A673 (cell line): ENCODE measurements at regions not wholly inside any gene's neighbourhood (a gene's known extent, or its start where the extent isn't known, plus 50 kb on each side); places are given as distances from the start of the nearest gene placed in this dataset.

Experiments
- BruUV-seq: library from RNA; stranded (reverse); fragments of 400-500 nt; replicated peaks from 2 replicates; lab custom pipeline; 2021; lab: Mats Ljungman, UMichigan
- CTCF ChIA-PET: fragments of 300-600 bp; sonication (Branson Sonifier 250); formaldehyde crosslinking; loops from one replicate; lab custom pipeline; 2022; ENCODE audit warnings: antibody characterized with exemption; lab: Charles Lee
- POLR2A ChIA-PET: fragments of 300-600 bp; sonication (Branson Sonifier 250); formaldehyde crosslinking; loops from one replicate; lab custom pipeline; 2022; ENCODE audit warnings: antibody characterized with exemption; ENCODE audit not compliant: low non-redundant PET; lab: Charles Lee
- DNase-seq: peaks from one replicate; pipeline ENCODE4 v3.0.0-alpha.2; 2015; ENCODE audit warnings: low spot score
- H3K27ac ChIP-seq: fragments of 200-600 bp; sonication (generic); 2 replicates; pipeline ENCODE4 v1.5.1; 2016; ENCODE audit warnings: mixed run types, low read depth, mild to moderate bottlenecking, mixed read lengths, antibody characterized with exemption, low read length; ENCODE audit not compliant: poor library complexity, severe bottlenecking
- H3K27me3 ChIP-seq: fragments of 200-600 bp; sonication (generic); replicated peaks from 2 replicates; pipeline ENCODE4 v1.6.1; 2017; ENCODE audit warnings: mixed run types, low read depth, mild to moderate bottlenecking, mixed read lengths, antibody characterized with exemption, low read length; ENCODE audit not compliant: insufficient read depth, poor library complexity
- H3K36me3 ChIP-seq: fragments of 200-600 bp; sonication (generic); 2 replicates; pipeline ENCODE4 v1.6.1; 2016; ENCODE audit warnings: mixed run types, mild to moderate bottlenecking, mixed read lengths, antibody characterized with exemption, low read length; ENCODE audit not compliant: insufficient read depth, poor library complexity, severe bottlenecking
- H3K4me1 ChIP-seq: fragments of 200-600 bp; sonication (generic); 2 replicates; pipeline ENCODE4 v1.6.1; 2017; ENCODE audit warnings: mixed run types, mild to moderate bottlenecking, mixed read lengths, antibody characterized with exemption, low read length; ENCODE audit not compliant: insufficient read depth, poor library complexity, severe bottlenecking
- H3K4me3 ChIP-seq: fragments of 200-600 bp; sonication (generic); 2 replicates; pipeline ENCODE4 v1.5.1; 2016; ENCODE audit warnings: low read depth, mixed run types, mild to moderate bottlenecking, mixed read lengths, low read length; ENCODE audit not compliant: poor library complexity, severe bottlenecking
- H3K9me3 ChIP-seq: fragments of 200-600 bp; sonication (generic); 2 replicates; pipeline ENCODE4 v1.6.1; 2016; ENCODE audit warnings: mixed run types, low read depth, mild to moderate bottlenecking, mixed read lengths, antibody characterized with exemption, low read length; ENCODE audit not compliant: poor library complexity, severe bottlenecking
- CTCF ChIP-seq: fragments of 300-800, 200-600 bp; sonication (generic); conservative IDR thresholded peaks from 2 replicates; pipeline ENCODE4 v1.5.1; 2017; ENCODE audit warnings: low read depth, mild to moderate bottlenecking, antibody characterized with exemption, low read length, moderate library complexity, mixed read lengths
- EZH2 ChIP-seq: fragments of 200-600 bp; sonication (generic); IDR thresholded peaks from 2 replicates; pipeline ENCODE4 v1.6.1; 2017; ENCODE audit warnings: borderline replicate concordance, low read depth, mild to moderate bottlenecking, mixed read lengths, antibody characterized with exemption, low read length; ENCODE audit not compliant: poor library complexity, severe bottlenecking
- intact Hi-C: fragments of 100-400 bp; cut with micrococcal nuclease; formaldehyde crosslinking; loops from one replicate; pipeline ENCODE4 v1.10.0; 2022; ENCODE audit not compliant: unreplicated experiment

- Histone ChIP-seq H3K27ac (no peak overlapping the region), H3K4me1 (peaks cover 32% of the 10 kb centered on the region), H3K27me3 (no peaks in the 10 kb centered on the region), H3K4me3 (no peak overlapping the region), H3K9me3 (peaks cover 4% of the 10 kb centered on the region), H3K36me3 (no peaks in the 10 kb centered on the region)
- ChIA-PET POLR2A (no interaction called here), CTCF (interaction anchor here (0.7 kb wide), 1 partner anchor 325 kb away, joined by 4 read pairs; no protein-coding TSS in a partner anchor)
- BruUV-seq = no TSS peak
- intact Hi-C loops = no loop called here
- no peak for DNase-seq
- TF ChIP-seq EZH2 = no peak
Observed at GRCh38 chr20:21569586-21569985, 55.7 kb upstream of the NKX2-2 start.

- intact Hi-C loops = no loop called here
- Histone ChIP-seq H3K27ac (no peak overlapping the region), H3K4me1 (no peaks in the 10 kb centered on the region), H3K4me3 (no peak overlapping the region), H3K27me3 (no peaks in the 10 kb centered on the region), H3K9me3 (peaks cover 4% of the 10 kb centered on the region), H3K36me3 (no peaks in the 10 kb centered on the region)
- DNase-seq = peak; percentile 40
- ChIA-PET POLR2A (no interaction called here), CTCF (no interaction called here)
- TF ChIP-seq EZH2 (no peak), CTCF (no peak)
- BruUV-seq = no TSS peak
Observed at GRCh38 chr20:21564127-21564773, 50.4 kb upstream of the NKX2-2 start.
